ENCODE measurements at regions not wholly inside any gene's neighbourhood (a gene's known extent, or its start where the extent isn't known, plus 50 kb on each side); places are given as distances from the start of the nearest gene placed in this dataset.

- Histone ChIP-seq H3K4me3 (no peak overlapping the region), H3K27ac (no peak overlapping the region), H3K4me1 (no peaks in the 10 kb centered on the region), H3K27me3 (no peaks in the 10 kb centered on the region), H3K36me3 (no peaks in the 10 kb centered on the region), H3K9me3 (no peaks in the 10 kb centered on the region)
- intact Hi-C loops (cut with DNase I) = no loop called here
- no peak for DNase-seq (ENCODE audit: low spot score in 2 of 2)
- TF ChIP-seq CTCF (IDR thresholded peaks at IDR 0.05) = no peak
Measured at GRCh38 chr19:28377077-28377476, 835.9 kb downstream of the UQCRFS1 start.

GRCh38 chr19:28374971-28375370, 838.0 kb downstream of the UQCRFS1 start:
- H3K27me3 ChIP-seq = no peaks in the 10 kb centered on the region
- no peak for TF ChIP-seq CTCF (IDR thresholded peaks at IDR 0.05)
- H3K36me3 ChIP-seq = no peaks in the 10 kb centered on the region
- no peak for DNase-seq (ENCODE audit: low spot score in 2 of 2)
- no peak overlapping the region for H3K27ac ChIP-seq
- no peaks in the 10 kb centered on the region for H3K9me3 ChIP-seq
- H3K4me3 ChIP-seq = no peak overlapping the region
- no peaks in the 10 kb centered on the region for H3K4me1 ChIP-seq
- intact Hi-C loops (cut with DNase I) = no loop called here

GRCh38 chr19:28372576-28373247, 840.2 kb downstream of the UQCRFS1 start:
- no peaks in the 10 kb centered on the region for H3K36me3 ChIP-seq
- no peak for TF ChIP-seq CTCF (IDR thresholded peaks at IDR 0.05)
- H3K27me3 ChIP-seq = no peaks in the 10 kb centered on the region
- no peak for DNase-seq (ENCODE audit: low spot score in 2 of 2)
- no peak overlapping the region for H3K27ac ChIP-seq
- H3K4me1 ChIP-seq = no peaks in the 10 kb centered on the region
- H3K9me3 ChIP-seq = no peaks in the 10 kb centered on the region
- no peak overlapping the region for H3K4me3 ChIP-seq
- intact Hi-C loops (cut with DNase I) = no loop called here

GRCh38 chr19:28367146-28367545, 845.8 kb downstream of the UQCRFS1 start:
- no peak for TF ChIP-seq CTCF (IDR thresholded peaks at IDR 0.05)
- Histone ChIP-seq H3K27me3 (no peaks in the 10 kb centered on the region), H3K9me3 (no peaks in the 10 kb centered on the region), H3K27ac (no peak overlapping the region), H3K4me1 (no peaks in the 10 kb centered on the region), H3K36me3 (no peaks in the 10 kb centered on the region), H3K4me3 (no peak overlapping the region)
- no peak for DNase-seq (ENCODE audit: low spot score in 2 of 2)
- intact Hi-C loops (cut with DNase I) = no loop called here

- no peaks in the 10 kb centered on the region for H3K4me1 ChIP-seq
- DNase-seq (ENCODE audit: low spot score in 2 of 2) = no peak
- no peaks in the 10 kb centered on the region for H3K9me3 ChIP-seq
- H3K36me3 ChIP-seq = no peaks in the 10 kb centered on the region
- no peak overlapping the region for H3K27ac ChIP-seq
- TF ChIP-seq CTCF (IDR thresholded peaks at IDR 0.05) = no peak
- no peak overlapping the region for H3K4me3 ChIP-seq
- no peaks in the 10 kb centered on the region for H3K27me3 ChIP-seq
- intact Hi-C loops (cut with DNase I) = no loop called here
Measured at GRCh38 chr19:28363254-28363653, 849.7 kb downstream of the UQCRFS1 start.
